ENCODE measurements at regions not wholly inside any gene's neighbourhood (a gene's known extent, or its start where the extent isn't known, plus 50 kb on each side); places are given as distances from the start of the nearest gene placed in this dataset.

- TF ChIP-seq ZHX1 (conservative IDR thresholded peaks at IDR 0.05; ENCODE audit: low read length) (no peak), MYNN (IDR thresholded peaks at IDR 0.05) (no peak), MYNN (CRISPR knock-in tag; IDR thresholded peaks at IDR 0.05) (no peak), SMARCB1 (IDR thresholded peaks at IDR 0.05; ENCODE audit: insufficient read length, low read depth) (no peak), CEBPB (tag; IDR thresholded peaks at IDR 0.05) (peak; percentile 98), HNRNPH1 (optimal IDR thresholded peaks at IDR 0.05; ENCODE audit: low read depth, low read length) (no peak), FOSL1 (tag; conservative IDR thresholded peaks at IDR 0.05) (peak; percentile 53; the same call in 1 of the 2 replicates), ZNF436 (CRISPR knock-in tag; IDR thresholded peaks at IDR 0.05) (no peak), GATAD2B (IDR thresholded peaks at IDR 0.05; ENCODE audit: borderline replicate concordance) (no peak), MAFG (tag; conservative IDR thresholded peaks at IDR 0.05) (peak; percentile 82), FOXK1 (CRISPR knock-in tag; IDR thresholded peaks at IDR 0.05; ENCODE audit: borderline replicate concordance) (no peak), KAT8 (IDR thresholded peaks at IDR 0.05; ENCODE audit: low read depth) (no peak), RERE (CRISPR knock-in tag; IDR thresholded peaks at IDR 0.05; ENCODE audit: borderline replicate concordance) (no peak), ZBED1 (IDR thresholded peaks at IDR 0.05) (no peak), ZNF764 (CRISPR knock-in tag; IDR thresholded peaks at IDR 0.05; ENCODE audit: low read depth) (no peak), DLX4 (CRISPR knock-in tag; IDR thresholded peaks at IDR 0.05) (no peak), TEAD4 (IDR thresholded peaks at IDR 0.05; ENCODE audit: low read length) (peak; percentile 97), TEAD4 (CRISPR knock-in tag; IDR thresholded peaks at IDR 0.05; ENCODE audit: borderline replicate concordance) (no peak), SMARCA4 (IDR thresholded peaks at IDR 0.05) (peak; percentile 86), MCM7 (IDR thresholded peaks at IDR 0.05) (no peak), WHSC1 (IDR thresholded peaks at IDR 0.05; ENCODE audit: low read length) (no peak), BACH1 (tag; IDR thresholded peaks at IDR 0.05) (no peak), RBM17 (IDR thresholded peaks at IDR 0.05; ENCODE audit: borderline replicate concordance, low read depth, low read length) (no peak)
These were observed 374.1 kb upstream of the CITED2 start (continued) for GRCh38 chr6:139748353-139749146.

All from K562 (cell line).